CD8-positive, alpha-beta memory T cell (primary cell): ENCODE measurements at regions not wholly inside any gene's neighbourhood (a gene's known extent, or its start where the extent isn't known, plus 50 kb on each side); places are given as distances from the start of the nearest gene placed in this dataset.

Experiments used
- CTCF ChIA-PET: fragments of 350-600 bp; sonication (Branson Sonifier 250); formaldehyde crosslinking; loops from one replicate; lab custom pipeline; 2021; ENCODE audit warnings: antibody characterized with exemption; lab: Charles Lee
- POLR2A ChIA-PET: fragments of 350-600 bp; sonication (Branson Sonifier 250); formaldehyde crosslinking; loops from one replicate; lab custom pipeline; 2021; ENCODE audit warnings: antibody characterized with exemption; lab: Charles Lee
- DNase-seq, 5 donors: peaks; one replicate each; pipeline versions ENCODE4 v3.0.0 to v3.0.0-alpha.2; 2020 to 2022; ENCODE audit warnings: mixed read lengths in 1 of 5
- H3K27ac ChIP-seq: one replicate; pipeline ENCODE4 v1.7.0; 2013; ENCODE audit warnings: low read depth, mild to moderate bottlenecking, low read length, moderate library complexity
- H3K27me3 ChIP-seq: 2 replicates; pipeline ENCODE4 v1.7.0; 2013; ENCODE audit warnings: low read length, mild to moderate bottlenecking; ENCODE audit not compliant: insufficient read depth, poor library complexity, severe bottlenecking
- H3K36me3 ChIP-seq: 2 replicates; pipeline ENCODE4 v1.7.0; 2013; ENCODE audit warnings: mild to moderate bottlenecking, low read length, moderate library complexity; ENCODE audit not compliant: insufficient read depth
- H3K4me1 ChIP-seq: 2 replicates; pipeline ENCODE4 v1.7.0; 2013; ENCODE audit warnings: mild to moderate bottlenecking, low read length, moderate library complexity; ENCODE audit not compliant: insufficient read depth
- H3K4me3 ChIP-seq: 2 replicates; pipeline ENCODE4 v1.7.0; 2013; ENCODE audit warnings: mild to moderate bottlenecking, low read length
- H3K9me3 ChIP-seq: 2 replicates; pipeline ENCODE4 v1.7.0; 2013; ENCODE audit warnings: mild to moderate bottlenecking, low read length
- H3K27ac Mint-ChIP-seq, 8 donors: one replicate each; pipeline ENCODE4 v1.8.0; 2020 to 2021; ENCODE audit warnings: mixed read lengths in 8 of 8, mild to moderate bottlenecking in 6 of 8, inconsistent platforms in 3 of 8, moderate library complexity in 3 of 8
- H3K27me3 Mint-ChIP-seq, 2 donors: one replicate each; pipeline ENCODE4 v1.8.0; 2020 to 2021; ENCODE audit warnings: mixed read lengths in 2 of 2, mild to moderate bottlenecking in 1 of 2, moderate library complexity in 1 of 2
- H3K36me3 Mint-ChIP-seq, 3 donors: one replicate each; pipeline ENCODE4 v1.8.0; 2020 to 2021; ENCODE audit warnings: mixed read lengths in 3 of 3, inconsistent platforms in 1 of 3, mild to moderate bottlenecking in 1 of 3
- H3K4me1 Mint-ChIP-seq, 3 donors: one replicate each; pipeline ENCODE4 v1.8.0; 2020 to 2021; ENCODE audit warnings: mixed read lengths in 3 of 3, inconsistent platforms in 1 of 3, mild to moderate bottlenecking in 1 of 3
- H3K4me3 Mint-ChIP-seq, 7 donors: one replicate each; pipeline ENCODE4 v1.8.0; 2020 to 2021; ENCODE audit warnings: mixed read lengths in 7 of 7, mild to moderate bottlenecking in 6 of 7, moderate library complexity in 4 of 7, inconsistent platforms in 2 of 7
- H3K9me3 Mint-ChIP-seq, 5 donors: one replicate each; pipeline ENCODE4 v1.8.0; 2020 to 2022; ENCODE audit warnings: mixed read lengths in 5 of 5, mild to moderate bottlenecking in 3 of 5, moderate library complexity in 2 of 5, inconsistent platforms in 1 of 5

- no peak overlapping the region for H3K27ac ChIP-seq
- ChIA-PET CTCF (no interaction called here), POLR2A (no interaction called here)
- no peaks in the 10 kb centered on the region for H3K9me3 Mint-ChIP-seq
- H3K4me3 Mint-ChIP-seq = no peak overlapping the region
- no peaks in the 10 kb centered on the region for H3K36me3 Mint-ChIP-seq
- DNase-seq = no peak
- no peaks in the 10 kb centered on the region for H3K4me1 ChIP-seq
- H3K27me3 ChIP-seq = no peaks in the 10 kb centered on the region
- H3K4me3 ChIP-seq = no peak overlapping the region
- H3K36me3 ChIP-seq = no peaks in the 10 kb centered on the region
- no peaks in the 10 kb centered on the region for H3K9me3 ChIP-seq
- no peak overlapping the region for H3K27ac Mint-ChIP-seq
- peaks cover 4 to 10% of the 10 kb centered on the region in 2 donors for H3K27me3 Mint-ChIP-seq
- H3K4me1 Mint-ChIP-seq = peaks cover 0 to 4% (median 0%) of the 10 kb centered on the region in 3 donors
Observed at GRCh38 chr21:15558884-15559283, 170.9 kb upstream of the USP25 start.

GRCh38 chr21:15559660-15560059 is 170.1 kb upstream of the USP25 start:
- POLR2A ChIA-PET = no interaction called here
- CTCF ChIA-PET = no interaction called here
- Histone ChIP-seq H3K4me1 (no peaks in the 10 kb centered on the region), H3K9me3 (no peaks in the 10 kb centered on the region), H3K36me3 (no peaks in the 10 kb centered on the region), H3K27me3 (no peaks in the 10 kb centered on the region), H3K4me3 (no peak overlapping the region), H3K27ac (no peak overlapping the region)
- no peaks in the 10 kb centered on the region for H3K36me3 Mint-ChIP-seq
- H3K27me3 Mint-ChIP-seq = peaks cover 5 to 16% of the 10 kb centered on the region in 2 donors
- no peak overlapping the region for H3K4me3 Mint-ChIP-seq
- DNase-seq = no peak
- no peaks in the 10 kb centered on the region for H3K9me3 Mint-ChIP-seq
- H3K4me1 Mint-ChIP-seq = peaks cover 0 to 4% (median 0%) of the 10 kb centered on the region in 3 donors
- no peak overlapping the region for H3K27ac Mint-ChIP-seq

GRCh38 chr21:15560383-15561056 is 169.3 kb upstream of the USP25 start:
- H3K27ac ChIP-seq = no peak overlapping the region
- Mint-ChIP-seq H3K27ac (peak overlapping the region in 1 of 8 donors; percentile 42), H3K27me3 (peaks cover 5 to 21% of the 10 kb centered on the region in 2 donors), H3K9me3 (no peaks in the 10 kb centered on the region), H3K36me3 (no peaks in the 10 kb centered on the region), H3K4me1 (peaks cover 0 to 4% (median 0%) of the 10 kb centered on the region in 3 donors), H3K4me3 (peak overlapping the region in 1 of 7 donors; percentile 0)
- H3K4me1 ChIP-seq = no peaks in the 10 kb centered on the region
- ChIA-PET POLR2A (no interaction called here), CTCF (interaction anchor here (1.0 kb wide), 1 partner anchor 8 kb away, joined by 3 read pairs; no protein-coding TSS in a partner anchor)
- no peak overlapping the region for H3K4me3 ChIP-seq
- no peaks in the 10 kb centered on the region for H3K27me3 ChIP-seq
- no peaks in the 10 kb centered on the region for H3K36me3 ChIP-seq
- DNase-seq = no peak
- no peaks in the 10 kb centered on the region for H3K9me3 ChIP-seq

- DNase-seq = no peak
- no peaks in the 10 kb centered on the region for H3K4me1 ChIP-seq
- peaks cover 0 to 2% (median 0%) of the 10 kb centered on the region in 3 donors for H3K36me3 Mint-ChIP-seq
- peaks cover 0 to 4% (median 0%) of the 10 kb centered on the region in 3 donors for H3K4me1 Mint-ChIP-seq
- ChIA-PET CTCF (interaction anchor here (1.5 kb wide), 1 partner anchor 10 kb away, joined by 5 read pairs; no protein-coding TSS in a partner anchor), POLR2A (no interaction called here)
- no peak overlapping the region for H3K27ac ChIP-seq
- no peaks in the 10 kb centered on the region for H3K9me3 ChIP-seq
- H3K4me3 ChIP-seq = no peak overlapping the region
- H3K27me3 ChIP-seq = no peaks in the 10 kb centered on the region
- H3K27me3 Mint-ChIP-seq = peaks cover 12 to 40% of the 10 kb centered on the region in 2 donors
- H3K4me3 Mint-ChIP-seq = no peak overlapping the region
- H3K36me3 ChIP-seq = no peaks in the 10 kb centered on the region
- H3K9me3 Mint-ChIP-seq = no peaks in the 10 kb centered on the region
- H3K27ac Mint-ChIP-seq = no peak overlapping the region
Observed at GRCh38 chr21:15562748-15563147, 167.0 kb upstream of the USP25 start.

- Mint-ChIP-seq H3K27me3 (peaks cover 22 to 60% of the 10 kb centered on the region in 2 donors), H3K4me3 (no peak overlapping the region), H3K9me3 (no peaks in the 10 kb centered on the region), H3K36me3 (peaks cover 0 to 6% (median 0%) of the 10 kb centered on the region in 3 donors), H3K27ac (no peak overlapping the region), H3K4me1 (peaks cover 0 to 4% (median 0%) of the 10 kb centered on the region in 3 donors)
- Histone ChIP-seq H3K9me3 (no peaks in the 10 kb centered on the region), H3K27me3 (no peaks in the 10 kb centered on the region), H3K27ac (no peak overlapping the region), H3K36me3 (no peaks in the 10 kb centered on the region), H3K4me1 (no peaks in the 10 kb centered on the region), H3K4me3 (no peak overlapping the region)
- DNase-seq = no peak
- POLR2A ChIA-PET = no interaction called here
- CTCF ChIA-PET = no interaction called here
Observed at GRCh38 chr21:15564907-15565306, 164.9 kb upstream of the USP25 start.

- Mint-ChIP-seq H3K4me1 (no peaks in the 10 kb centered on the region), H3K27me3 (peaks cover 26 to 62% of the 10 kb centered on the region in 2 donors), H3K4me3 (no peak overlapping the region), H3K9me3 (no peaks in the 10 kb centered on the region), H3K27ac (no peak overlapping the region), H3K36me3 (peaks cover 0 to 6% (median 0%) of the 10 kb centered on the region in 3 donors)
- Histone ChIP-seq H3K36me3 (no peaks in the 10 kb centered on the region), H3K27me3 (no peaks in the 10 kb centered on the region), H3K9me3 (no peaks in the 10 kb centered on the region), H3K27ac (no peak overlapping the region), H3K4me3 (no peak overlapping the region), H3K4me1 (no peaks in the 10 kb centered on the region)
- ChIA-PET CTCF (no interaction called here), POLR2A (no interaction called here)
- DNase-seq = no peak
Observed at GRCh38 chr21:15566703-15567102, 163.1 kb upstream of the USP25 start.

- Histone ChIP-seq H3K4me1 (no peaks in the 10 kb centered on the region), H3K36me3 (no peaks in the 10 kb centered on the region), H3K9me3 (no peaks in the 10 kb centered on the region), H3K4me3 (no peak overlapping the region), H3K27ac (no peak overlapping the region), H3K27me3 (no peaks in the 10 kb centered on the region)
- Mint-ChIP-seq H3K4me3 (no peak overlapping the region), H3K9me3 (no peaks in the 10 kb centered on the region), H3K4me1 (no peaks in the 10 kb centered on the region), H3K27ac (no peak overlapping the region), H3K27me3 (peaks cover 26 to 62% of the 10 kb centered on the region in 2 donors), H3K36me3 (peaks cover 0 to 6% (median 0%) of the 10 kb centered on the region in 3 donors)
- ChIA-PET POLR2A (no interaction called here), CTCF (interaction anchor here (1.5 kb wide), 1 partner anchor 11 kb away, joined by 3 read pairs; no protein-coding TSS in a partner anchor)
- no peak for DNase-seq
Observed at GRCh38 chr21:15567191-15567590, 162.6 kb upstream of the USP25 start.

GRCh38 chr21:15568516-15568915 is 161.3 kb upstream of the USP25 start:
- DNase-seq = no peak
- H3K4me1 ChIP-seq = no peaks in the 10 kb centered on the region
- H3K4me3 ChIP-seq = no peak overlapping the region
- H3K27me3 Mint-ChIP-seq = peaks cover 24 to 52% of the 10 kb centered on the region in 2 donors
- ChIA-PET POLR2A (no interaction called here), CTCF (interaction anchor here (1.5 kb wide), 1 partner anchor 10 kb away, joined by 3 read pairs; no protein-coding TSS in a partner anchor)
- peaks cover 0 to 6% (median 0%) of the 10 kb centered on the region in 3 donors for H3K36me3 Mint-ChIP-seq
- H3K27ac ChIP-seq = no peak overlapping the region
- no peaks in the 10 kb centered on the region for H3K9me3 ChIP-seq
- H3K27me3 ChIP-seq = no peaks in the 10 kb centered on the region
- no peak overlapping the region for H3K27ac Mint-ChIP-seq
- no peaks in the 10 kb centered on the region for H3K4me1 Mint-ChIP-seq
- H3K4me3 Mint-ChIP-seq = no peak overlapping the region
- no peaks in the 10 kb centered on the region for H3K9me3 Mint-ChIP-seq
- no peaks in the 10 kb centered on the region for H3K36me3 ChIP-seq
